ENCODE measurements at regions not wholly inside any gene's neighbourhood (a gene's known extent, or its start where the extent isn't known, plus 50 kb on each side); places are given as distances from the start of the nearest gene placed in this dataset.

DNA sequence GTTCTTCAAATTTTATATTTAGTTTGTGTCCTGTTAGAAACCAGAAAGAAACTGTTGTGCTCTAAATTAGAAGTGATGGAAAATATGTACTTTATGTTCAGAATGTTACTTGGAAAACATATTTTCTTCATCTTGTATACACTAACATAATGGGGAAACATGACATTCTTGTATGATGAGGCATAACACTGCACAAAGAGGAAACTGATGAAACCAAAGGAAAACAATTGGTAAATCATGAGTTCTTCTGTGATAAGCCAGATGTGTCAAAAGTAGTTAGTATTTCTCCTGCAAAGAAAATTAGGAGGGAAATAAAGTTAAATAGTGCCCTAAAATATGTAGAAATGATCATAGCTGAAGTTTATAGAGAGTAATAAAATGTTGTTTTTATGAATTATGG, 111.1 kb upstream of the FBN2 start:
- Histone ChIP-seq H3K4me1 (ENCODE audit: control insufficient read depth in 1 of 2, extremely low read depth in 1 of 2, insufficient read depth in 2 of 2, low read length in 2 of 2) (no peaks in the 10 kb centered on the region), H3K9me3 (no peaks in the 10 kb centered on the region), H3K4me3 (ENCODE audit: control insufficient read depth in 1 of 2, extremely low read depth in 1 of 2, low read length in 1 of 2) (no peak overlapping the region), H3K36me3 (ENCODE audit: control insufficient read depth in 2 of 2, extremely low read depth in 1 of 2, insufficient read depth in 1 of 2, low read length in 1 of 2) (no peaks in the 10 kb centered on the region), H3K27me3 (replicated peaks in 1 of 2; ENCODE audit: control insufficient read depth in 2 of 2, extremely low read depth in 1 of 2, insufficient read depth in 2 of 2, low read length in 1 of 2) (no peaks in the 10 kb centered on the region), H3K27ac (ENCODE audit: low read length) (no peak overlapping the region)
- peaks cover 7 to 12% (median 10%) of the 10 kb centered on the region in 3 donors for H3K9me3 Mint-ChIP-seq
- H3K4me3 Mint-ChIP-seq = no peak overlapping the region
- no peaks in the 10 kb centered on the region for H3K27me3 Mint-ChIP-seq
- ChIA-PET POLR2A (no interaction called here), CTCF (no interaction called here)
- DNase-seq (no peak), ATAC-seq (replicated peaks in 1 of 4) (no peak)
- H3K27ac Mint-ChIP-seq = no peak overlapping the region
- H3K4me1 Mint-ChIP-seq = no peaks in the 10 kb centered on the region
- no peaks in the 10 kb centered on the region for H3K36me3 Mint-ChIP-seq

DNA sequence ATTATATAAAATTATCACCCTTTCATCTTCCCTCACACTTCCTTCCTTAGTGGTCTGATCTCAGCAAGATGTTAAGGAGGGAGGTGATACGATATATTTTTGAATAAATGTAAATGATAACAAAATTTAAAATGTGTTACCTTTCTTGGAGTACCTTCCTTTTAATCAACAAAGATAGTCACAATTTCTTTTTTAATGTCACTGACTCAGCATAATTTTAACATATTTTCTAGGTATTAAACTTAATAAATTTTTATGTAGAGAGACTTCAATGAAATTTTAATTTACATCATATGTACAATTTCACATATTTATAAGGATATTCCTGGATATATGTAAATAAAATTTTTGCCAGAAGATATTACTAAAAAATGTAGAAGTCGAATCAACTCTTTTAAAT, 125.0 kb upstream of the FBN2 start:
- Mint-ChIP-seq H3K27me3 (no peaks in the 10 kb centered on the region), H3K4me1 (no peaks in the 10 kb centered on the region), H3K36me3 (no peaks in the 10 kb centered on the region), H3K9me3 (no peaks in the 10 kb centered on the region), H3K27ac (no peak overlapping the region), H3K4me3 (no peak overlapping the region)
- Histone ChIP-seq H3K36me3 (ENCODE audit: control insufficient read depth in 2 of 2, extremely low read depth in 1 of 2, insufficient read depth in 1 of 2, low read length in 1 of 2) (no peaks in the 10 kb centered on the region), H3K27me3 (replicated peaks in 1 of 2; ENCODE audit: control insufficient read depth in 2 of 2, extremely low read depth in 1 of 2, insufficient read depth in 2 of 2, low read length in 1 of 2) (no peaks in the 10 kb centered on the region), H3K4me3 (ENCODE audit: control insufficient read depth in 1 of 2, extremely low read depth in 1 of 2, low read length in 1 of 2) (no peak overlapping the region), H3K4me1 (ENCODE audit: control insufficient read depth in 1 of 2, extremely low read depth in 1 of 2, insufficient read depth in 2 of 2, low read length in 2 of 2) (no peaks in the 10 kb centered on the region), H3K27ac (ENCODE audit: low read length) (no peak overlapping the region), H3K9me3 (no peaks in the 10 kb centered on the region)
- ChIA-PET POLR2A (no interaction called here), CTCF (no interaction called here)
- WGBS (ENCODE audit: insufficient coverage) = no CpG with 5 or more reads among the region's 2 CpGs
- ATAC-seq (replicated peaks in 1 of 4) (no peak), DNase-seq (no peak)

DNA sequence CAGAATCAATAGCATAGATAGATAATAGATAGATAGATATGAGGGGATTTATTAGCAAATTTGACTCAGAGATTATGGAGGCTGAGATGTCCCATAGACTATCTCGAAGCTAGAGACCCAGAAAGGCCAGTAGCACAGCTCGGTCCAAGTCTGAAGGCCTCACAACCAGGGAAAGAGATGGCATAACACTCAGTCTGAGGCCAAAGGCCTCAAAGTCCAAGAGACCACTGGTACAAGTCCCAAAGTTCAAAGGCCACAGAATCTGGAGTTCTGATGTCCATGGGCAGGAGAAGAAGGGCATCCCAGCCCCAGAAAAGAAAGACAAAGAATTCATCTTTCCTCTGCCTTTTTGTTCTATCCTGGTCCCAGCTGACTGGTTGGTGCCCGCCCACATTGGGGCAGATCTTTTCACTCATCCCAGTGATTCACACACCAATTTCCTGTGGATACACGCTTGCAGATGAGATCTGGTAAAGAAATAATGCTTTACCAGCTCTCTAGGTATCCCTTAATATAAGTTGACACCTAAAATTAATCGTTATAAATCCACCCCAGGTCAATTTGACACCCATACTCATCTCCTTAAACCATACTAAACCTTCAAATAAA, 127.8 kb upstream of the FBN2 start:
- Mint-ChIP-seq H3K4me1 (no peaks in the 10 kb centered on the region), H3K27me3 (peaks cover 5% of the 10 kb centered on the region in 2 donors), H3K9me3 (peaks cover 0 to 5% (median 0%) of the 10 kb centered on the region in 3 donors), H3K4me3 (no peak overlapping the region), H3K27ac (no peak overlapping the region), H3K36me3 (no peaks in the 10 kb centered on the region)
- 46% methylated on average over 3 of the region's 5 CpGs for WGBS (ENCODE audit: insufficient coverage)
- Histone ChIP-seq H3K27ac (ENCODE audit: low read length) (no peak overlapping the region), H3K36me3 (ENCODE audit: control insufficient read depth in 2 of 2, extremely low read depth in 1 of 2, insufficient read depth in 1 of 2, low read length in 1 of 2) (no peaks in the 10 kb centered on the region), H3K4me1 (ENCODE audit: control insufficient read depth in 1 of 2, extremely low read depth in 1 of 2, insufficient read depth in 2 of 2, low read length in 2 of 2) (no peaks in the 10 kb centered on the region), H3K9me3 (no peaks in the 10 kb centered on the region), H3K27me3 (replicated peaks in 1 of 2; ENCODE audit: control insufficient read depth in 2 of 2, extremely low read depth in 1 of 2, insufficient read depth in 2 of 2, low read length in 1 of 2) (no peaks in the 10 kb centered on the region), H3K4me3 (ENCODE audit: control insufficient read depth in 1 of 2, extremely low read depth in 1 of 2, low read length in 1 of 2) (no peak overlapping the region)
- DNase-seq (no peak), ATAC-seq (replicated peaks in 1 of 4) (no peak)
- POLR2A ChIA-PET = no interaction called here
- CTCF ChIA-PET = no interaction called here

DNA sequence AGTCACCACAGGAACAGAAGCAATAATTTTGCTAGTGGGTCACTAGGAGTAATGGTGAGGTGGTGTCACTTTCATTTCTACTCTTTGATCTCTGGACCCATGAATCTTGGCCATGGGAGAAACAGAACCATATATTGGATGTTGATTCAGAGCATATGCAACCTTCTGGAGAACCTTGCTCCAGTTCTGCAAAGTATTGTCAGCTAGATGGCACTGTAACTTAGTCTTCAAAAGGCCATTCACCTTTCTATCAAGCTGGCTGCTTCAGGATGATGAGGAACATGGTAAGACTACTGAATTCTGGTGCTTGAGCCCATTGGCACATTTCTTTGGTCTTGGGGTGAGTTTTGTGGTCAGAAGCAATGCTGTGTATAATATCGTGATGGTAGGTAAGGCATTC, 129.1 kb upstream of the FBN2 start:
- Mint-ChIP-seq H3K36me3 (no peaks in the 10 kb centered on the region), H3K27ac (no peak overlapping the region), H3K27me3 (peaks cover 5% of the 10 kb centered on the region in 2 donors), H3K4me3 (no peak overlapping the region), H3K9me3 (peaks cover 0 to 5% (median 0%) of the 10 kb centered on the region in 3 donors), H3K4me1 (no peaks in the 10 kb centered on the region)
- ChIA-PET CTCF (no interaction called here), POLR2A (no interaction called here)
- DNase-seq (no peak), ATAC-seq (replicated peaks in 1 of 4) (no peak)
- WGBS (ENCODE audit: insufficient coverage) = no CpG with 5 or more reads among the region's 1 CpG
- Histone ChIP-seq H3K9me3 (no peaks in the 10 kb centered on the region), H3K4me3 (ENCODE audit: control insufficient read depth in 1 of 2, extremely low read depth in 1 of 2, low read length in 1 of 2) (no peak overlapping the region), H3K36me3 (ENCODE audit: control insufficient read depth in 2 of 2, extremely low read depth in 1 of 2, insufficient read depth in 1 of 2, low read length in 1 of 2) (no peaks in the 10 kb centered on the region), H3K4me1 (ENCODE audit: control insufficient read depth in 1 of 2, extremely low read depth in 1 of 2, insufficient read depth in 2 of 2, low read length in 2 of 2) (no peaks in the 10 kb centered on the region), H3K27me3 (replicated peaks in 1 of 2; ENCODE audit: control insufficient read depth in 2 of 2, extremely low read depth in 1 of 2, insufficient read depth in 2 of 2, low read length in 1 of 2) (no peaks in the 10 kb centered on the region), H3K27ac (ENCODE audit: low read length) (no peak overlapping the region)

DNA sequence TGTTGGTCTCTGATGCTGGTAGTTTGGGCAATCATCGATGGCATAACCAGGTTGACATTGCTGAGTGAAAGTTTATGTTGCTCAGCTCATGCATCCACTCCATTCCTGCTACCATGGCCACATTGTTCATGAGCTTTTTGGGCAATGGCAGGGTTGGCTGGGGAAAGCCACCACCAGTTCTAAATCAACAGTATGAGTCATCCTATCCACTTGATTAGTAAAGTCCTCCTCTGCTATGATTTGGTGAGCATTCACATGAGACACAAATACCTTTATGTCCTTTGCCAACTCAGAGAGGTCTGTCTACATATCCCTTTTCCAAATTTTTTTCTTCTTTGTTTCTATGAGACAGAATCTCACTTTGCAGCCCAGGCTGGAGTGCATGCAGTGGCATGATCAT, 129.7 kb upstream of the FBN2 start:
- H3K4me3 ChIP-seq (ENCODE audit: control insufficient read depth in 1 of 2, extremely low read depth in 1 of 2, low read length in 1 of 2) = no peak overlapping the region
- WGBS (ENCODE audit: insufficient coverage) = no CpG with 5 or more reads among the region's 1 CpG
- DNase-seq (no peak), ATAC-seq (replicated peaks in 1 of 4) (no peak)
- no peaks in the 10 kb centered on the region for H3K27me3 ChIP-seq (replicated peaks in 1 of 2; ENCODE audit: control insufficient read depth in 2 of 2, extremely low read depth in 1 of 2, insufficient read depth in 2 of 2, low read length in 1 of 2)
- no peaks in the 10 kb centered on the region for H3K36me3 ChIP-seq (ENCODE audit: control insufficient read depth in 2 of 2, extremely low read depth in 1 of 2, insufficient read depth in 1 of 2, low read length in 1 of 2)
- no peaks in the 10 kb centered on the region for H3K9me3 ChIP-seq
- POLR2A ChIA-PET = no interaction called here
- H3K27ac ChIP-seq (ENCODE audit: low read length) = no peak overlapping the region
- Mint-ChIP-seq H3K36me3 (no peaks in the 10 kb centered on the region), H3K9me3 (peaks cover 0 to 5% (median 0%) of the 10 kb centered on the region in 3 donors), H3K27me3 (peaks cover 5% of the 10 kb centered on the region in 2 donors), H3K27ac (no peak overlapping the region), H3K4me3 (no peak overlapping the region), H3K4me1 (no peaks in the 10 kb centered on the region)
- CTCF ChIA-PET = no interaction called here
- H3K4me1 ChIP-seq (ENCODE audit: control insufficient read depth in 1 of 2, extremely low read depth in 1 of 2, insufficient read depth in 2 of 2, low read length in 2 of 2) = no peaks in the 10 kb centered on the region

DNA sequence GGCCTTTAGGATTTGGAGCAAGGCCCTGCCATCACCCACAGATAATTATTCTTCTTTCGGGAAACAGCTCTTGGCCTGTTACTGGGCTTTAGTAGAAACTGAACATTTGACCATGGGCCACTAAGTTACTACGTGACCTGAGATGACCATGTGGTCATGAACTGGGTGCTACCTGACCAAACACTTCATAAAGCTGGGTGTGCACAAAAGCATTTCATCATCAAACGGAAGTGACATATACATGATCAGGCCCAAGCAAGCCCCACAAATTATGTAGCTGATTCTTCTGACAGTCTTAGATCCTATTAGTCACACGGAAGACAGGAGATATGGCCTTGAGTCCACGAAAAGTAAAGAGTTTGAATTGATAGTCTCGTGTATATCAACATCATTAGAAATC, 130.9 kb upstream of the FBN2 start:
- no peak for DNase-seq
- Histone ChIP-seq H3K27ac (ENCODE audit: low read length) (no peak overlapping the region), H3K27me3 (replicated peaks in 1 of 2; ENCODE audit: control insufficient read depth in 2 of 2, extremely low read depth in 1 of 2, insufficient read depth in 2 of 2, low read length in 1 of 2) (no peaks in the 10 kb centered on the region), H3K36me3 (ENCODE audit: control insufficient read depth in 2 of 2, extremely low read depth in 1 of 2, insufficient read depth in 1 of 2, low read length in 1 of 2) (no peaks in the 10 kb centered on the region), H3K9me3 (no peaks in the 10 kb centered on the region), H3K4me1 (ENCODE audit: control insufficient read depth in 1 of 2, extremely low read depth in 1 of 2, insufficient read depth in 2 of 2, low read length in 2 of 2) (no peaks in the 10 kb centered on the region), H3K4me3 (ENCODE audit: control insufficient read depth in 1 of 2, extremely low read depth in 1 of 2, low read length in 1 of 2) (no peak overlapping the region)
- Mint-ChIP-seq H3K4me1 (no peaks in the 10 kb centered on the region), H3K36me3 (no peaks in the 10 kb centered on the region), H3K9me3 (peaks cover 0 to 5% (median 0%) of the 10 kb centered on the region in 3 donors), H3K27me3 (peaks cover 5% of the 10 kb centered on the region in 2 donors), H3K27ac (no peak overlapping the region), H3K4me3 (no peak overlapping the region)
- ChIA-PET POLR2A (no interaction called here), CTCF (no interaction called here)
- WGBS (ENCODE audit: insufficient coverage) = 50% methylated on average over 1 of the region's 6 CpGs
- no peak for ATAC-seq (replicated peaks in 1 of 4)

DNA sequence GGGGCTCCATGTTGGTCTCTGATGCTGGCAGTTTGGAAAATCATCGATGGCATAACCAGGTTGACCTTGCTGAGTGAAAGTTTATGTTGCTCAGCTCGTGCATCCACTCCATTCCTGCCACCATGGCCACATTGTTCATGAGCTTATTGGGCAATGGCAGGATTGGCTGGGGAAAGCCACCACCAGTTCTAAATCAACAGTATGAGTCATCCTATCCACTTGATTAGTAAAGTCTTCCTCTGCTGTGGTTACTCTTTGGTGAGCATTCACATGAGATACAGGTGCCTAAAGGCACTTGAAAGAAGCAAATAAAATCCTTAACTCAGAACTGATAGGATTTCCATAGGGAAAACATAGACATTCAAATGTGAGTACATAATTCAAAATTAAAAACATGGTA, 131.8 kb upstream of the FBN2 start:
- Histone ChIP-seq H3K27me3 (replicated peaks in 1 of 2; ENCODE audit: control insufficient read depth in 2 of 2, extremely low read depth in 1 of 2, insufficient read depth in 2 of 2, low read length in 1 of 2) (no peaks in the 10 kb centered on the region), H3K36me3 (ENCODE audit: control insufficient read depth in 2 of 2, extremely low read depth in 1 of 2, insufficient read depth in 1 of 2, low read length in 1 of 2) (no peaks in the 10 kb centered on the region), H3K27ac (ENCODE audit: low read length) (no peak overlapping the region), H3K4me3 (ENCODE audit: control insufficient read depth in 1 of 2, extremely low read depth in 1 of 2, low read length in 1 of 2) (no peak overlapping the region), H3K4me1 (ENCODE audit: control insufficient read depth in 1 of 2, extremely low read depth in 1 of 2, insufficient read depth in 2 of 2, low read length in 2 of 2) (no peaks in the 10 kb centered on the region), H3K9me3 (no peaks in the 10 kb centered on the region)
- POLR2A ChIA-PET = no interaction called here
- H3K4me1 Mint-ChIP-seq = no peaks in the 10 kb centered on the region
- peaks cover 5% of the 10 kb centered on the region in 2 donors for H3K27me3 Mint-ChIP-seq
- CTCF ChIA-PET = no interaction called here
- no peaks in the 10 kb centered on the region for H3K36me3 Mint-ChIP-seq
- ATAC-seq (replicated peaks in 1 of 4) (no peak), DNase-seq (no peak)
- WGBS (ENCODE audit: insufficient coverage) = 45% methylated on average over 2 of the region's 2 CpGs
- peaks cover 0 to 5% (median 0%) of the 10 kb centered on the region in 3 donors for H3K9me3 Mint-ChIP-seq
- no peak overlapping the region for H3K27ac Mint-ChIP-seq
- no peak overlapping the region for H3K4me3 Mint-ChIP-seq
